Stimulated activated CD4-positive, alpha-beta T cell treated with anti-CD3 and anti-CD28 coated beads, TNF-alpha, amount 100 ng/mL, for 48 hours (primary cell): ENCODE measurements at regions not wholly inside any gene's neighbourhood (a gene's known extent, or its start where the extent isn't known, plus 50 kb on each side); places are given as distances from the start of the nearest gene placed in this dataset.
"Not testable (repeated sequence)": the region's sequence is repeated elsewhere in the genome, so short reads cannot be mapped to it uniquely, and the experiment has no call there.

Source experiments
- DNase-seq, 3 donors: peaks; one replicate each; pipeline ENCODE4 v3.0.0-alpha.2; 2020; ENCODE audit warnings: low read depth in 3 of 3

DNA sequence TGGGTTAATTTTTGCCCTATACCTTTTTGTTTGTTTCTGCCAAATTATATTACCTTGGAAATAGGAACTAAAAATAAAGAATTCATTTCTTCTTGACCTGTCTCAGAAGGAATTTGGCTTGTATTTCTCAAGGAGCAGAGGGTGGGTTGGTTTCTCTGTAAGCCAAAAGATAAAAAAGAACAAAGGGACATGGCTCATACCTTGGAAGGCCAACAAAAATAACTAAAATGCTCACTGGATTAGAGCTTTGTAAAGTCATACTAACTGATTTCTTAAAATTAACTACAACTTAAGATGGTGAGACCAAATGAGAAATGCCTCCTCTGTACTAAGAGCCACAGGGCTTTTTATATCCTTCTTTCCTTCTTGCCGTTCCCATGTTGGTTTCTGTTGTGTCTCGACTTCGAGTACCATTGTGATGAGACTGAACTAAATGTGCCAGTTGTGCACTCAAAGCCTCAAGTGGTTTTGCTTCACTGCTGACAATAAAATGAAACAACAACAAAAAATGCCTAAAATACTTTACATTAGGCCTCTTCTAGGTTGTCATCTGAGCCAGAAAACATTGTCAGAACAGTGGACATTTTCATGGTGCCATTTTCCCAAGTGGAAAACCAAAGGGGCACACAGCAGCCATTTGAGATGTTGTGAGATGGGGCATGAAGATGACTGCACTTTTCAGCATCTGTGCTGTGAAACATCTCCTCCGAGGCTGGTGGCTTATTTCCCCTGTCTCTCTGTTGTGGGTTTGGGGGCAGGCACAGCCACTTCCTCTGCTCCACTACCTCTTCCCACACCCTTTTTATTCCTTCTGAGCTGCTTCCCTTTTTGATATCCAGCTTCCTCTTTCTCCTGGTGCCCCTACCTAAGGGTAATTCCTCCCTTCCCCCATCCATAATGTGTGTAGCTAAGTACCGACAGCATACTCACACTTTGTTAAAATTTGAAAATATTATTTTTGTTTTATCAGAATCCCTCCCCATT lies 51.8 kb upstream of the AGR3 start:
- DNase-seq: no peak

DNA sequence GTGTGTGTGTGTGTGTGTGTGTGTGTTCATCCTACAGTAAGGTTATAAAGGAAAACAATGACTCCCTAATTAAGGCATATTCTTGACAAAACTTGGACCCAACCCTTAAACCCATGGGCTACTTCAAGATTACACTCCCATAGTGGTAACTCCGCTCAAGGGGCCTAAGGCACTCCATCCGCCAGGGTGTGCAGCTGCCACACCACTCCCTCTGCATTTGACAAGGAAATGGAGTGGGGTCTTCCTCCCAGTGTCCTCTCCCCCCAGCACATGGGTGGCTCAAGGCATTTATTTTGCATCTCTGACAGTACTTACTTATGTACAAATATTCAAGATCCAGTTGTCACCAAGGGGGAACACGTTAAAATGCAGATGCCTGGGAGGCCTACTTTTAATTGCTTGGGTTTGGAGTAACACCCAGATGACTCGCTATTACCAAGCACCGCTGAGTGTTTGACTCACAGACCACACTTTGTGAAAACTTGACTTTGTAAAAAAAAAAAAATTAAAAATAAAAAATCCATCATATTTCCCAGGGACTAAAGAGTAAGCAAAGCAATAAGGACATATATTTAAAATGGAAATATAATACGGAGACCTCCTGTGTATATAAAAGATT lies 53.0 kb upstream of the AGR3 start:
- DNase-seq: peak in 1 of 3 donors; percentile 12

DNA sequence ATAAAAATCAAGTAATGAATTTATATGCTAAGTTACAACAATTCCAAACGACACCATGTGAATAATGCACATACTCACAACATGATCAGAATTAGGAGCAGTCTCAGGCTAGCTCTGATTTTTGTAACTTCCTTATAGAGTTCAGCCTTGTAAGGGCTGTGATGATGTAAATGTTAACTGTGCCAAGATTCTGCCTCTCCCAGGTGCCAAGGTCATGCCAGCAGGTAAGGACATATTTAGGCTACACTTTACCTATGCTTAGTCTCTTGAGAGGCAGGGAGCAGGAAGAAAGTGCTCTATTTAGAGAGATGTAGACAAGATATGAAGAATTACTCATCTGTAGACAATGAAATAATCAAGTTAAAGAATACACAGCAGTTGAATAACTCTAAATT lies 53.6 kb upstream of the AGR3 start:
- DNase-seq: no peak

DNA sequence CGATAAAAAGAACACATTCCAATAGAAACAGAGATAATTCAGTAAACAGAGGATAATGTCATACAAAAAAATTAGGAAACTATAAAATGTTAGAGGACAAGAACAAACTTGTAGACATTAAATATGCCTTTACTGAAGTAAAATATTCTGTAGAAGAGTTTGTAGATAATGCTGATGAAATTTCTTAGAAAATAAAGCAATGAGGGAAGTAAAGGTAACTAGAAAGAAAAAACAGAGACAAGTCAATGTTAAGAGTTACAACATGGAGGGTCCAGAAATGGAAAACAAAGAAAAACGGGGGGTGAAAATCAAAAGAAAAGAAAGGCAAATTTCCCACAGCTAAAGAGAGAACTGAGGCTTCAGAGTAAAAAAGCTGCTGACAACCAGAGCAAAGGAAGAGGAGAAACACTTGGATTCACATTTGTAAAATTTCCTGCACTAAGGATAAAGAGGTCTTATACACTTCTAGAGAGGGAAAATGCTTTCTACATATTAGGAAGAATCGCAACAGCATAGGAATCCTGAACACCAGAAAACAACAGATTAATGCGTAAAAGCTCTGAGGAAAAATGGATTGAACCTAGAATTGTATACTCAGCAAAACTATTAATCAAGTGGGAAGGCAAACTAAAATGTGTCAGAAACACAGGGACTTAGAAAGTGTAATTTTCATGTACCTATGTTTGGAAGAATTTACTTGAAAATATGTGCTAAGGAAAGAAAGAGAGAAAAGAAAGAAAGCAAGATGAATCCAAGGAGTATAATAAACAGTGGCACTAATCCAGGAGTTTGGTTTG lies 55.0 kb upstream of the AGR3 start:
- DNase-seq: no peak

DNA sequence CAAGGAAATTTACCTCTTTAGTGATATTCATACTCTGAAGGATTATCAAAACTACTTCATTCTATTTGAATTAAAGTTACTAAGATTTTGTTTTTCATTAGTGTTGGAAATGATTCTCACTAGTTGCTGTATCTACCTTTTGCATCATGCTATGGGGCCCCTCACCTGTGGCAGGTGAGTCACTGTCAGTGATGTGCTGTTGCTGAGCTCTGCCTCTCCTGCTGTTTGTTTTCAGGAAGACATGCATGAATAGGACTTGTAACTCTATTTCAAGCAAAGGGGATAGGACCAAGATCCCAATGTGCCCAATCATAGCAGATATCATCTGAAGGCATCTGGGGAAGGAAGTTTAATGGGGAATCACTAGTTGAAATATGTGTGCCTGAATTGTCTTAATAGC lies 57.4 kb upstream of the AGR3 start:
- DNase-seq: peak in 1 of 3 donors; percentile 3

DNA sequence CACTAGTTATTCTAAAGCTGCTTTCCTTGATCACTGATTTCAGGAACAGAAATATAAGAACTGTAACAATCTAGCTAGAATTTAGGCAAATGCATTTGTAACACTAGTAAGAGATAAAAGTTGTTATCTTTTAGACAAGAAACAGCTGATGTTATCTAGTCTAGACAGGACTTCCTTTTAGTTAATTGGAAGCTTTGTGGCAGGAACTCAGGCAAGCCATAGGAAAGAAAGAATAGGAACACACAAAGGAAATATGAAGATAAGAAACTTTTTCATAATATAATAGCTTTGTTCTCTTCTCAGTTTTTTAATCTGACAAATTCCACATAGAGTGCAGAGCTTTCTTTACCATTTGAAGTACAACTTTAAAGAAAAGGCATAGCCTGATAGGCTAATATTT lies 59.0 kb upstream of the AGR3 start:
- DNase-seq: no peak

DNA sequence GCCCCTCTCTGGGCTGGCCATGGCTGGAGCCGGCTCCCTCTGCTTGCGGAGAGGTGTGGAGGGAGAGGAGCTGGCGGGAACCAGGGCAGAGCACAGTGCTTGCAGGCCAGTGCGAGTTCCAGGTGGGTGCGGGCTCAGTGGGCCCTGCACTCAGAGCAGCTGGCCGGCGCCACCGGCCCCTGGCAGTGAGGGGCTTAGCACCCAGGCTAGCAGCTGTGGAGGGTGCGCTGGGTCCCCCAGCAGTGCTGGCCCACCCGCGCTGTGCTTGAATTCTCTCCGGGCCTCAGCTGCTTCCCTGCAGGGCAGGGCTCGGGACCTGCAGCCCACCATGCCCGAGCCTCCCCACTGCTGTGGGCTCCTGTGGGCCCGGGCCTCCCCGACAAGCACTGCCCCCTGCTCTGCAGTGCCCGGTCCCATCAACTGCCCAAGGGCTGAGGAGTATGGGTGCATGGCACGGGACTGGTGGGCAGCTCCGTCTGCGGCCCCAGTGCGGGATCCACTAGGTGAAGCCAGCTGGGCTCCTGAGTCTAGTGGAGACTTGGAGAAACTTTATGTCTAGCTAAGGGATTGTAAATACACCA lies 61.2 kb upstream of the AGR3 start:
- DNase-seq: no peak

DNA sequence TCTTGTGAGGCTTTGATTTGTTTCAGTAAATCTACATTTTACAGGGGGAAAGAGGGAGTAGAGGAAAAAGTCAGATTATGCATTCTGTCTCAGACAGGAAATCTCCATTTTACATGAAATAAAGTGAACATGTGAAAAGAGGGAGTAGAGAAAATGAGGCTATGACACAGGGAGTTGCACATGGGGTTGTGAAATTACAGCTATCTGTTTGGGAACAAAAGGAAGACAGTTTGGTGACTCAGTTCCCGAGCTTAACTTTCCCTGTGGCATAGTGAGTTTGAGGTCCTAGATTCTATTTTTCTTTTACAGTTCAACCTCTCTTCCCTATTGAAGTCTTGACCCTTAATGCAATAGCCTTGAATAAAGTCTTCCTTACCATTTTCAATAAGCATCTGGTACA lies 63.2 kb upstream of the AGR3 start:
- no peak for DNase-seq

DNA sequence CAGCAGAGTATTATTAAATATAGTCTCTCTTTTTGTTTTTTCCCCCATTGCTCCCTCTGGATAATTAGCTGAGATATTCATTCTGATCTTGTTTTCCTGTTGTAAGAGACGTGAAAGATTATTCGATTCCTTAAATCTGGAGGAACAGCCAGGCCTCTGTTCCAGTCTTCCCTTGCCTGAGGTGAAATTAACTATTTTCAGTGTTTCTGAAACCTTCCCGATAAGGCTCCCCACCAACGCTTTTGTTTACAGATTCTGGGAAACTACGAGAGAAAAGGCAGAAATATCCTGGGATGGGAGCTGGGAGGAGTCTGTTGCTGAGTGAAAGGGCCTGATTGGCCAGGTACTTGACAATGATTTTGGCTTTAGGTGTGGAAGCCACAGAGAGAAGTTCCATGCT lies 63.6 kb upstream of the AGR3 start:
- DNase-seq: no peak

DNA sequence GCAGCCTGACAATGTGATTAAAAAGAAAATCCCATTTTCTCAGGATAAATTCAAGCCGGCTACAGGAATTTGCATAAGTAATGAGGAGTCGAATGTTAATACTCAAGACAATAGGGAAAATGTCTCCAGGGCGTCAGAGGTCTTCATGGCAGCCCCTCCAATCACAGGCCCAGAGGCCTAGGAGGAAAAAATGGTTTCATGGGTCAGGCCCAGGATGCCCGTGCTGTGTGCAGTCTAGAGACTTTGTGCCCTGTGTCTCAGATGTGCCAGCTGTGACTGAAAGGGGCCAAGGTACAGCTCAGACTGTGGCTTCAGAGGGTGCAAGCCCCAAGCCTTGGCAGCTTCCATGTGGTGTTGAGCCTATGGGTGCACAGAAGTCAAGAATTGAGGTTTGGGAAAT lies 66.3 kb upstream of the AGR3 start:
- not testable (repeated sequence) for DNase-seq

DNA sequence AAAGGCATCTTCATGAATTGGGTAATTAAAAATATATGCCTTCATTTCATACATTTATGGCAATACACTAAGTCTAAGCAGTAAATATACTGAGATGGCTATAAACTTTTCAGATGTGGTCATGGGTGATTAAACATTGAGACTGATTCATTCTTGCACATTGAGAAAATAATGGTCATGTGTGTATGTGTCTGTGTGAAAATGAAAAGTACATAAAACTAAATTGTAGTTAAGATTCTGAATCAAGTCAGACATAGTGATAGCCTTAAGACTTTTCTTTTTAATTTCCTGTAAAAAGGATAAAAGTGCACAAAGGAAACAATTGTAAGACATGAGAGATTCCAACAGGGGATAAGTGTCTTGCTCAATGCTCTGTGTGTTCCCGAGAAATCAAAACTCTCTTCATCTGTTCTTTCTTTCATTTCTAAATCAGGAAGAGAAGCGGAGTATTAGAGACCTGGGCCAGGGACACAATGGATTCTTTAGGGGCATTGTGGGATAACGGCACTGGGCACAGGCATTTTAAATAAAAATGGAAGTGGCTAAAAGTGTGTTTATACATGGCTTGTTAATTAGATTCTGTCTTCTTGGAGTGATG lies 69.8 kb upstream of the AGR3 start:
- no peak for DNase-seq

DNA sequence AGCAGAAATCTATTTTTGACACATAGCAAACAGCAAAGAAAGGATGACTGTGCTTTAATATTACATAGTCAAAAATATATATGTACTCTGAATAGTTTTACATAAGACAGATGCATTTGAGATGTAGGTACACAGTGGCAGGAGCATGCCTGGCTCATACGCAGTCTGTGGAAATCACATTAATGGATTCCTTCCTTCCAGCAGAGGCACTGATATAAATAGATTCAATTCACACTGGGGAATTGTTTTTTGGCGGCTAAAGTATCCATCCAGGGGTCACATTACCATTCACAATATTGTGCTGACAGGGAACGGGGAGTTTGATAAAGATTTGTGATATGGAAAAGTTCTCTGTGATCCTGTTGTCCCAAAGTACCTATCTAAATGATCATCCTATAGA lies 72.5 kb upstream of the AGR3 start:
- no peak for DNase-seq

DNA sequence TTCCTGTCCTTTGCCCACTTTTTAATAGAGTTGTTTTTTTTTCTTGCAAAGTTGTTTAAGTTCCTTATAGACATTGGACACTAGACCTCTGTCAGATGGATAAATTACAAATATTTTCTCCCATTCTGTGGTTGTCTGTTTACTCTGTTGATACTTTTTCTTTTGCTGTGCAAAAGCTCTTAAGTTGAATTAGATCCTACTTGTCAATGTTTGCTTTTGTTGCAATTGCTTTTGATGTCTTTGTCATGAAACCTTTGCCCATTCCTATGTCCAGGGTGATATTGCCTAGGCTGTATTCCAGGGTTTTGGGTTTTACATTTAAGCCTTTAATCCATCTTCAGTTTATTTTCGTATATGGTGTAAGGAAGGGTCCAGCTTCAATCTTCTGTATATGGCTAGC lies 76.9 kb upstream of the AGR3 start:
- DNase-seq: no peak

DNA sequence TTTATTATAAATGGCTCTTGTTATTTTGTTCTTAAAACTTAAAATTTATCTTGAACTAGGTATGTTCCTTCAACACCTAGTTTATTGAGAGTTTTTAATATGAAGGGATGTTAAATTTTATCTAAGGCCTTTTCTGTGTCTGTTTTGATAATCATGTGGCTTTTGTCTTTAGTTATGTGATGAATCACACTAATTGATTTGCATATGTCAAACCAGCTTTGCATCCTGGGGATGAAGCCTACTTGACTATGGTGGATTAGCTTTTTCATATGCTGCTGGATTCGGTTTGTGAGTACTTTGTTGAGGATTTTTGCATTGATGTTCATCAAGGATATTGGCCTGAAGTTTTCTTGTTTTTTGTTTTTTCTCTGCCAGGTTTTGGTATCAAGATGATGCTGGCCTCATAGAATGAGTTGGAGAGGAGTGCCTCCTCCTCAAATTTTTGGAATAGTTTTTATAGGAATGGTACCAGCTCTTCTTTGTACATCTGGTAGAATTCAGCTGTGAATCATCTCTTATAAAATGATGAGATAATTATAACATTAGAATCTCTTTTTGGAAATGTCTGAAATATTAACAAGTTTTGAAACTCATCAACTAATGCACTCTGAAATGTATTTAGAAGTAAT lies 78.7 kb upstream of the AGR3 start:
- DNase-seq: no peak

DNA sequence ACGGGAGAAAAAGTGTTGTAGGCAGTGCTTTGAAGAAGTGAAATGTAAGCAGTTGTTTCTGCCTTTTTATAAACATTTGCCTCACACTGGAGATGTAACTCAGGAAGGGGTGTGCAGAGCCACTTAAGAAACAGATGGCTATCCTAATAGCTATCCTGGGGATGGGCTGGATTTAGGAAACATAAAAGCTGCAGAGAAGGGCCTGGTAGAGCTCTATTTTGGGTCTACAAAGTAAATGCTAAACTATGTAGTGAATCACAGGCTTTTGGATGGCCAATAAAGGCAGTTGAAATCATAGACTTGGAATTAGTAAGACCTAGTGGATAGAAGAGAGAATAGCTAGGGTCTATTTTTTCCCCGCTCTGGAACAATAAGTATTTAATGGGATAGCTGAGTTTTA lies 79.9 kb upstream of the AGR3 start:
- no peak for DNase-seq

DNA sequence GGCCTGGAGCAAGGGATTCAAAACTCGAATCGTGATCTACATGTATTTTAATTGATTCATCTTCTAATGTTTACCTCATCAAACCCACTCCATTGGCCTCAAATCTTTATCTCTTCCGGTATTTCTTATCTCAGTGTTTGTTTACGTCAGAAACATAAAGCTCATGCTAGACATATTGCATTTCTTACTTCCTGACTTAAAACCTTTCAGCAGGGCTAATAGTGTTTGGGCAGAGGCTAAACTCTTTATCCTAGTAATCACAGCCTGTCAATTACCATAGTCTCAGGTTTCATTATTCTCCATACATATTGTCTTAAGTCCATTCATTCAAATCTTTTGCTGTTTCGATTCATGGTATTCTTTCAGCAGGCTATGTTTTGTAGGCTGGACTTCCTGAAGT lies 81.3 kb upstream of the AGR3 start:
- no peak for DNase-seq

DNA sequence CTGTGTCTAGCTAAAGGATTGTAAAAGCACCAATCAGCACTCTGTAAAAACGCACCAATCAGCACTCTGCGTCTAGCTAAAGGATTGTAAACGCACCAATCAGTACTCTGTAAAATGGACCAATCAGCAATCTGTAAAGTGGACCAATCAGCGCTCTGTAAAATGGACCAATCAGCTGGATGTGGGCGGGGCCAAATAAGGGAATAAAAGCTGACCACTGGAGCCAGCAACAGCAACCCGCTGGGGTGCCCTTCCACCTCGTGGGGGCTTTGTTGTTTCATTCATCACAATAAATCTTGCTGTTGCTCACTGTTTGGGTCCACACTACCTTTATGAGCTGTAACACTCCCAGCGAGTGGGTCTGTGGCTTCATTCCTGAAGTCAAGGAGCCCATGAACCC lies 83.9 kb upstream of the AGR3 start:
- not testable (repeated sequence) for DNase-seq

DNA sequence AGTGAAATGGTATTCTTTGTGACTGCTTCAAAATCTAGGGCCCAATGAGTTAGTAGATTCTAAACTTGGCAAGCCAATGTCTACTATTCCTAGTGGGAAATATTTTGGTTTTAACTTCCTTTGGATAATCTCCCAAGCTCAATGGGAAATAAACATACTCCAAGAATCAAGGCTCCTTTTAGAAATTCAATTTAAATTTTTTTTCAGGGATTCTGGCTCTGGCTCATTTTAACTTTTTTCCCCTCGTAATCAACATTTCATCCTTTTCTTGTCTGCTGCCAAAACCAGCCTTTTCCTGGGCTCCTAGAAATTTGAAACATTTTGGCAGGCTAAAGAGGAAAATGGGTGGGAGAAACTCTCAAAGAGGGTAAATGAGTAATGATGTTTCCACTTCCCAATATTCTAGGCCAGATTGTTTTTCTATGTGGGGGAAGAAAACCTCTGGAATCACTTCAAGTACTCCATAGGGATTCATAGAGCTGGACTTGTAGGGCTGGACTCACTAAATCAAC lies 85.6 kb upstream of the AGR3 start:
- DNase-seq: no peak

DNA sequence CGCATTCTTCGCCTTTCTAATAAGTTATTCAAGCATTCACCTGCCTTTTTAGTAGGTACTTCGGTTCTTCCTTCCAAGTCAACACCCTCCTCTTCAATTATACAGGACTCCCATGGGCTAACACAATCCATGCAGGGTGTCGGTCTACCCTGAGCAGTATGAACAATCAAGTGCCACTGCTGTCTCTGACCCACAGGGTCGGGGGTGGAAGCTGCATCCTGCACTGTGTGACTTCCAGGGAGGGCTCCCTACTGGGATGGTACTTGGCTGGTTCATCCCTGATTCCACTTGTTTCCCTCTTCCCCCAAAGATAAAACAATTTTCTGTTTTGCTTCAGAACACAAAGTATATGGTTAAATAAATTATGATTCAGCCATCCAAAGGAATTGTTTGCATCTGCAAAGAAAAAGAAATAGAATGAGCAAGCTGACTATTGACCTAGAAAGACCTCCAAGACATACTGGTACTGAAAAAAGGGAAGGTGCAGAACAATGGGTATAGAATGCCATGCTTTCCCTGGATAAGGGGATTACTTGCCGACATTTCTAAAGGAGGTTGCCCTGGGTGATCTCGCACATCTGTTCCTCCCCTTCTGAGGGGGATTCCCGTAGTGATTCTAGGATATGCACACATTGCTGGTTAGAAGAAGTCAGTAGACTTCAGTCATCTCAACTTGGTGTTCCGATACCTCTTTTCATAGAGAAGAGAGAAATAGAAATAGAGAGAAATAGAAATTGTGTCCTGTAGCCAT lies 89.1 kb upstream of the AGR3 start:
- DNase-seq: no peak

DNA sequence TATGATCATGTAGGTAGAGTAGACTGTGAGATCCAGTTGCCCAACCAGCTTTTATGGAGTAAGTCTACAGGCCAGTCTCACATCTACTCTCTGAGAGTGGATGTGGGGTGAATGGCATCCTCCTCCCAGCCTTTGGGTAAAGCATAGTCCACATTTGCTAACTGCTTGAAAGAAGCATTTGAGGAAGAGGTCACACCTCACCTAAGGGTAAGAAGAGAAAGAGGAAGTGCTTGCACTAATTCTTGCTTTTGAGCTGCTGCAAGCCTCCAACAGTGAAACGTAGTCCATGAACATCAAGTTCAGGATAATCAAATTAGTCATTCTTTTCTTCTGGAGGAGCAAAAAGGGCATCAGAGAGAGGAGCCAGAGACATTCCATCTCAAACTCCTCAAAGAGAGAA lies 93.9 kb upstream of the AGR3 start:
- DNase-seq: no peak
